OCI-LY1 (cell line): ENCODE measurements at regions not wholly inside any gene's neighbourhood (a gene's known extent, or its start where the extent isn't known, plus 50 kb on each side); places are given as distances from the start of the nearest gene placed in this dataset.

Experiments used
- EZH2 ChIP-seq: fragments of 200-600 bp; sonication (generic), shearing (Covaris generic); IDR thresholded peaks from 2 replicates; pipeline ENCODE4 v1.8.0; 2017; ENCODE audit warnings: borderline replicate concordance, mixed run types, mild to moderate bottlenecking, antibody characterized with exemption, low read length, moderate library complexity, mixed read lengths
- TF ChIP-seq, protein P1 (sequence below): fragments of 200-600 bp; sonication (generic), shearing (Covaris generic); IDR thresholded peaks from 2 replicates; pipeline ENCODE4 v1.5.1; 2017; ENCODE audit warnings: mild to moderate bottlenecking, antibody characterized with exemption, low read length, moderate library complexity, mixed read lengths

GRCh38 chr3:24639481-24640329 is 145.1 kb upstream of the THRB start:
- TF ChIP-seq, protein P1, sequence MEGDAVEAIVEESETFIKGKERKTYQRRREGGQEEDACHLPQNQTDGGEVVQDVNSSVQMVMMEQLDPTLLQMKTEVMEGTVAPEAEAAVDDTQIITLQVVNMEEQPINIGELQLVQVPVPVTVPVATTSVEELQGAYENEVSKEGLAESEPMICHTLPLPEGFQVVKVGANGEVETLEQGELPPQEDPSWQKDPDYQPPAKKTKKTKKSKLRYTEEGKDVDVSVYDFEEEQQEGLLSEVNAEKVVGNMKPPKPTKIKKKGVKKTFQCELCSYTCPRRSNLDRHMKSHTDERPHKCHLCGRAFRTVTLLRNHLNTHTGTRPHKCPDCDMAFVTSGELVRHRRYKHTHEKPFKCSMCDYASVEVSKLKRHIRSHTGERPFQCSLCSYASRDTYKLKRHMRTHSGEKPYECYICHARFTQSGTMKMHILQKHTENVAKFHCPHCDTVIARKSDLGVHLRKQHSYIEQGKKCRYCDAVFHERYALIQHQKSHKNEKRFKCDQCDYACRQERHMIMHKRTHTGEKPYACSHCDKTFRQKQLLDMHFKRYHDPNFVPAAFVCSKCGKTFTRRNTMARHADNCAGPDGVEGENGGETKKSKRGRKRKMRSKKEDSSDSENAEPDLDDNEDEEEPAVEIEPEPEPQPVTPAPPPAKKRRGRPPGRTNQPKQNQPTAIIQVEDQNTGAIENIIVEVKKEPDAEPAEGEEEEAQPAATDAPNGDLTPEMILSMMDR, result no peak
- no peak for TF ChIP-seq EZH2
